OCI-LY1 (cell line): ENCODE measurements at regions not wholly inside any gene's neighbourhood (a gene's known extent, or its start where the extent isn't known, plus 50 kb on each side); places are given as distances from the start of the nearest gene placed in this dataset.

ENCODE experiments used
- H2AFZ ChIP-seq: fragments of 200-600 bp; sonication (generic), shearing (Covaris generic); 2 replicates; pipeline ENCODE4 v1.6.0; 2014; ENCODE audit warnings: antibody characterized with exemption, mild to moderate bottlenecking, low read length
- H3F3A ChIP-seq: fragments of 200-600 bp; sonication (generic), shearing (Covaris generic); 2 replicates; pipeline ENCODE4 v1.6.0; 2014; ENCODE audit warnings: mild to moderate bottlenecking, antibody characterized with exemption, low read length, moderate library complexity; ENCODE audit not compliant: insufficient read depth
- H3K27ac ChIP-seq: fragments of 200-600 bp; sonication (generic); 2 replicates; pipeline ENCODE4 v1.5.1; 2014; ENCODE audit warnings: low read length, mixed run types, mild to moderate bottlenecking, low read depth; ENCODE audit not compliant: poor library complexity, severe bottlenecking
- H3K27me3 ChIP-seq: fragments of 200-600 bp; sonication (generic); 2 replicates; pipeline ENCODE4 v1.6.0; 2014; ENCODE audit warnings: antibody characterized with exemption, mild to moderate bottlenecking, low read length, moderate library complexity; ENCODE audit not compliant: insufficient read depth
- H3K36me3 ChIP-seq: fragments of 200-600 bp; sonication (generic); 2 replicates; pipeline ENCODE4 v1.6.1; 2014; ENCODE audit warnings: mild to moderate bottlenecking, antibody characterized with exemption, low read length, moderate library complexity, mixed read lengths; ENCODE audit not compliant: insufficient read depth
- H3K4me1 ChIP-seq: fragments of 200-600 bp; sonication (generic); 2 replicates; pipeline ENCODE4 v1.5.1; 2014; ENCODE audit warnings: mild to moderate bottlenecking, low read length, moderate library complexity; ENCODE audit not compliant: insufficient read depth, severe bottlenecking
- H3K4me2 ChIP-seq: fragments of 200-600 bp; sonication (generic), shearing (Covaris generic); 2 replicates; pipeline ENCODE4 v1.6.1; 2014; ENCODE audit warnings: low read length
- H3K4me3 ChIP-seq: fragments of 200-600 bp; sonication (generic); 2 replicates; pipeline ENCODE4 v1.5.1; 2014; ENCODE audit warnings: low read length, low read depth, mild to moderate bottlenecking, mixed read lengths; ENCODE audit not compliant: poor library complexity, severe bottlenecking
- H3K79me2 ChIP-seq: fragments of 200-600 bp; shearing (Covaris generic); 2 replicates; pipeline ENCODE4 v1.6.1; 2016; ENCODE audit warnings: mixed run types, low read length, mixed read lengths; ENCODE audit not compliant: insufficient read depth
- H3K9ac ChIP-seq: fragments of 200-600 bp; sonication (generic), shearing (Covaris generic); 2 replicates; pipeline ENCODE4 v1.6.1; 2014; ENCODE audit warnings: mild to moderate bottlenecking, low read length, mixed read lengths
- H3K9me2 ChIP-seq: fragments of 200-600 bp; sonication (generic), shearing (Covaris generic); 2 replicates; pipeline ENCODE4 v1.6.1; 2014; ENCODE audit warnings: low read depth, mild to moderate bottlenecking, low read length, mixed read lengths
- H3K9me3 ChIP-seq: fragments of 200-600 bp; shearing (Covaris generic); 2 replicates; pipeline ENCODE4 v1.6.1; 2014; ENCODE audit warnings: low read length, mixed read lengths
- H4K20me1 ChIP-seq: fragments of 200-600 bp; sonication (generic), shearing (Covaris generic); 2 replicates; pipeline ENCODE4 v1.6.0; 2016; ENCODE audit warnings: mild to moderate bottlenecking, low read length; ENCODE audit not compliant: insufficient read depth
- EZH2 ChIP-seq: fragments of 200-600 bp; sonication (generic), shearing (Covaris generic); IDR thresholded peaks from 2 replicates; pipeline ENCODE4 v1.8.0; 2017; ENCODE audit warnings: borderline replicate concordance, mixed run types, mild to moderate bottlenecking, antibody characterized with exemption, low read length, moderate library complexity, mixed read lengths
- TF ChIP-seq, protein P1 (sequence below): fragments of 200-600 bp; sonication (generic), shearing (Covaris generic); IDR thresholded peaks from 2 replicates; pipeline ENCODE4 v1.5.1; 2017; ENCODE audit warnings: mild to moderate bottlenecking, antibody characterized with exemption, low read length, moderate library complexity, mixed read lengths

- H4K20me1 ChIP-seq = no peaks in the 10 kb centered on the region
- no peak overlapping the region for H2AFZ ChIP-seq
- H3K27me3 ChIP-seq = no peaks in the 10 kb centered on the region
- H3K9ac ChIP-seq = no peak overlapping the region
- TF ChIP-seq EZH2 = no peak
- TF ChIP-seq, protein P1, sequence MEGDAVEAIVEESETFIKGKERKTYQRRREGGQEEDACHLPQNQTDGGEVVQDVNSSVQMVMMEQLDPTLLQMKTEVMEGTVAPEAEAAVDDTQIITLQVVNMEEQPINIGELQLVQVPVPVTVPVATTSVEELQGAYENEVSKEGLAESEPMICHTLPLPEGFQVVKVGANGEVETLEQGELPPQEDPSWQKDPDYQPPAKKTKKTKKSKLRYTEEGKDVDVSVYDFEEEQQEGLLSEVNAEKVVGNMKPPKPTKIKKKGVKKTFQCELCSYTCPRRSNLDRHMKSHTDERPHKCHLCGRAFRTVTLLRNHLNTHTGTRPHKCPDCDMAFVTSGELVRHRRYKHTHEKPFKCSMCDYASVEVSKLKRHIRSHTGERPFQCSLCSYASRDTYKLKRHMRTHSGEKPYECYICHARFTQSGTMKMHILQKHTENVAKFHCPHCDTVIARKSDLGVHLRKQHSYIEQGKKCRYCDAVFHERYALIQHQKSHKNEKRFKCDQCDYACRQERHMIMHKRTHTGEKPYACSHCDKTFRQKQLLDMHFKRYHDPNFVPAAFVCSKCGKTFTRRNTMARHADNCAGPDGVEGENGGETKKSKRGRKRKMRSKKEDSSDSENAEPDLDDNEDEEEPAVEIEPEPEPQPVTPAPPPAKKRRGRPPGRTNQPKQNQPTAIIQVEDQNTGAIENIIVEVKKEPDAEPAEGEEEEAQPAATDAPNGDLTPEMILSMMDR = no peak
- no peaks in the 10 kb centered on the region for H3K4me1 ChIP-seq
- no peak overlapping the region for H3K27ac ChIP-seq
- no peaks in the 10 kb centered on the region for H3F3A ChIP-seq
- H3K79me2 ChIP-seq = no peaks in the 10 kb centered on the region
- no peaks in the 10 kb centered on the region for H3K9me3 ChIP-seq
- no peak overlapping the region for H3K4me2 ChIP-seq
- H3K36me3 ChIP-seq = no peaks in the 10 kb centered on the region
- no peaks in the 10 kb centered on the region for H3K9me2 ChIP-seq
- no peak overlapping the region for H3K4me3 ChIP-seq
These were observed 113.0 kb downstream of the SOX1 start for GRCh38 chr13:112179995-112180394.

DNA sequence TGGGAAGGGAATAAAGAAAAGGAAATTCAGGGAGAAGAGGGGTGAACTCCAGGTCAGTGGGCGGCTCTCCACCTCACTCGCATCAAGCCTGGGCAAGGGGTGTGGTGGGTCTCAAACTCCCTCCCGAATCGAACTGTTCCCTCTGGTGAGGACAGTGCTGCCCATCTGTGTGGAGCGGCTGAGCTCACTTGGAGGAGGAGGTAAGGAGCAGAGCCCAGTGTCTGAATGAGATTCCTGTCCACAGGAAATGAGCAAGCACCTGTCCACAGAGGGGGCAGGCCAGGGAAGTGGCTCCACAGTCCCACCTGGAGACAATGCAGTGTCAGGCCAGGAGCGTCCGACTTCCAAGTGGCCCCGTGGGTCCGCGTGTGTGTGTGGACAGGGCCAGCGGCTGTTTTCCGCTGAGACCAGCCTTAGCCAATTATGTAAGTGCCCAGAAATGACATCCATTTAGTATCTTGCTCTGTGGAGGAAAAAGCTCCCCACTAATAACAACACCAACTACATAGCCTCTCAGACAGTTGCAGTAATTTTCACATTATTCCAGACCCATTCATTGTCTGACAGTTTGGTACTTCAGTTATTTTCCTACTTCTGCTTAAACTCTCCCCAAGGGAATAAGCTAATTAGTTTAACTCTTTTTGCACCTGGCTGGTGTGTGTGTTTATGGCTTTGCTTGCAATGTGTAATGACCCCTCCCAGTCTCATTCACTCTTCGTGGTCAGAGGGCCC, 114.6 kb downstream of the SOX1 start:
- Histone ChIP-seq H4K20me1 (no peaks in the 10 kb centered on the region), H3K27ac (no peak overlapping the region), H3K4me1 (no peaks in the 10 kb centered on the region), H3K36me3 (no peaks in the 10 kb centered on the region), H3K9ac (no peak overlapping the region), H3K4me3 (no peak overlapping the region), H3K4me2 (no peak overlapping the region), H3K9me3 (no peaks in the 10 kb centered on the region), H3K79me2 (no peaks in the 10 kb centered on the region), H3K27me3 (no peaks in the 10 kb centered on the region), H3K9me2 (no peaks in the 10 kb centered on the region), H2AFZ (no peak overlapping the region), H3F3A (no peaks in the 10 kb centered on the region)
- TF ChIP-seq, protein P1 = no peak
- no peak for TF ChIP-seq EZH2

DNA sequence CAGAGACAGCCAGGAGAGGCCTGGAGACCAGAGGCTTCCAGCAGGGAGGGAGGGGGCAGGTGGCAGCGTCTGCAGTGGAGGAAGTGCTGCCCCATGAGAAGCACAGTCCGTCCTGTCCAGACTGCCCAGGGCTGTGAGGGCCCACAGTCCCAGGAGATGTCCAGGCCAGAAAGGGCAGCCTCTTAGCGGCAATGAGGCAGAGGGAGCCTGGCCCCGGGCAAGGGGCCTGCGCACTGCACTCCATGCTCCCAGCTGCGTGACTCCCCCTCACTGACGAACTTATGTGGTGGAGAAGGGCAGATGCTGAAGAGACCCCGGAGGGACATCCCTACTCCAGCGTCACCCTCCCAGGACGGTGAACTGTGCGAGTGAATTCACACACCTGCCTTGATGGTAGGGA, 115.3 kb downstream of the SOX1 start:
- Histone ChIP-seq H3K27ac (no peak overlapping the region), H3K4me1 (no peaks in the 10 kb centered on the region), H3F3A (no peaks in the 10 kb centered on the region), H4K20me1 (no peaks in the 10 kb centered on the region), H2AFZ (no peak overlapping the region), H3K9me2 (no peaks in the 10 kb centered on the region), H3K4me3 (no peak overlapping the region), H3K27me3 (no peaks in the 10 kb centered on the region), H3K79me2 (no peaks in the 10 kb centered on the region), H3K9me3 (no peaks in the 10 kb centered on the region), H3K36me3 (no peaks in the 10 kb centered on the region), H3K4me2 (no peak overlapping the region), H3K9ac (no peak overlapping the region)
- TF ChIP-seq EZH2 = no peak
- TF ChIP-seq, protein P1 = no peak
